ENCODE measurements at regions not wholly inside any gene's neighbourhood (a gene's known extent, or its start where the extent isn't known, plus 50 kb on each side); places are given as distances from the start of the nearest gene placed in this dataset.

DNA sequence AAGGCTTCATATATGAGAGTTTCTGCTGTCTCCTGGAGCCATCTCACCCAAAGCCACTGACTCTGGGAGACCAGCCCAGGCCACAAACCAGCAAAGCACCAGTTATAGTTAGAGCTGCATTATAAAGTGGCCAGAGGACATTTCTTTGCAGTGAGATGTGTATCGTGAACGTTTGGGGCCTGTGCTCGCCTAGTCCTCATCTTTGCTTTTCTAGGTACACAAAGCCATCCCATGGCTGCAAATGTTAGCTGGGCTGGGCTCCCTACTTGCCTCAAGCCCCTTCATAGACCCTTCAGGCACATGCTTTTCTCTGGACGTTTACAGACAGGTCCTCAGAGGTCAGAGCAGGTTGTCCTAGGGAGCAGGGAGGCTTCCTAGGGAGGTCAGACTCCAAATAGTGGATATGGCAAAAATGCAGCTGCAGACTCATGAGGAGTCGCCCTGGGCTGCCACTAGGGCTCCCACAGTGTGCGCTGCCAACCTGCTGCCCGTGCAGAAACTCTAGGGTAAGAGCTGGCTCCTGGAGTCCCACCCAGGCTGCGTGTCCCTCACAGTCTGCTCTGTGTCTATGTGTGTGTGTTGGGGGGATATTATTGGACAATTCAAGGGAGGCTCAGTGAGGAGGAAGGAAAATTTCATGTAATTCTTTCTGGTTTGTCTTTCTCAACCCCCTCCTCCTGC, 141.0 kb downstream of the RPIA start:
- DNase-seq (ENCODE audit: low spot score in 2 of 2) (no peak), FAIRE-seq (no peak)

DNA sequence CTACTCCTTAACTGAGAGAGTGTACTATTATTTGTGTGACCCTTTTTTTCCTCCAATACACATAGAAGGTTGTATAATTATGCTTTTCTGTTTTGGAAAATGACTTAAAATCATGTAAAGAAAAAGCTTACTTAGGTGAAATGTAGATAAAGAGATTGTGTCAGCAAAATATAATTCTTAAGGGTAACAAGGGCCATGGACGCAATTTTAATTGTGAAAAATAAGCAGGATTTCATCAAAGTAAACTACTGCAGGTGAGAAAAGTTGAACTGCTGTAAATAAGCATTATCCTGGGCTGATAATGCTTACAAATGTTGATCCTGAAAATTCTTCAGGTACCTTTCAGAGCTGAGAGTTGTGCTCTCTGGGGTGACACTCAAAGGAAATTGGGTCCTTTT, 141.5 kb downstream of the RPIA start:
- FAIRE-seq = no peak
- DNase-seq (ENCODE audit: low spot score in 2 of 2) = no peak

DNA sequence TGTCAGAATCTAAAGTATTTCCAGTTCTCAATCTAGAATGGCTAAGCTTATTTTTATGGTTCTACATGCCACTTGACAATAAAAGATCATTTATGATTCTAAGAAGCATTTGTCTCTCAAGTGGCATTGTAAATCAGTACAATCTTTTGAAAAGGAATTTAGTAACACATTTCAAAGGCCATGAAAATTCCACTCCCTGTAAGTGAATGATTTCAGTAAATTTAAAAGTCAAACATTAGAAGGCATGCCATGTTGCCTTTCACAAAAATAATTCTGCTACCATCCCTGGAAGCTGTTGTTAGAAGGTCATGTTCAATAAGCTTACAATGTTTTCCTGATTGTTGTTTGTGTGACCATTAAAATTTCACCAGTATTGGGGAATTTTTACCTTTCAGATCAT, 142.9 kb downstream of the RPIA start:
- DNase-seq (ENCODE audit: low spot score in 2 of 2) (no peak), FAIRE-seq (no peak)

DNA sequence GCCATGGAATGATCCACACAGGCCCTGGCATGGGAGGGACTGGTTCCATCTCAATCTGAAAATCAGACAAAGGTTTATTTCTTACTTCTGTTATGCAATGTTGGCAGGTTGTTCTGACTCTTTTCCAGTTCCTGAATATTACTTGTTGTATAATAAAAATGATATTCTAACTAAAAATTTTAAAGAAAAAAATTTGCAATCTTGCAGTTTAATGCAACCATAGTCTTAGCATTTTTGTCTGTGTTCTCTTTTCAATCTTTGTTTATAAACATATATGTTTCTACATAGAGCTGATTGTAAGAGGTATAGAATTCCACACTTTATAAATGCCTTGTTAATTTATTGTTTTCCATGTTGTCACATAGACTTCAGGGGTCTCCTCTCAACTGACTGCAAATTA, 143.4 kb downstream of the RPIA start:
- DNase-seq (ENCODE audit: low spot score in 2 of 2) = no peak
- FAIRE-seq = no peak

DNA sequence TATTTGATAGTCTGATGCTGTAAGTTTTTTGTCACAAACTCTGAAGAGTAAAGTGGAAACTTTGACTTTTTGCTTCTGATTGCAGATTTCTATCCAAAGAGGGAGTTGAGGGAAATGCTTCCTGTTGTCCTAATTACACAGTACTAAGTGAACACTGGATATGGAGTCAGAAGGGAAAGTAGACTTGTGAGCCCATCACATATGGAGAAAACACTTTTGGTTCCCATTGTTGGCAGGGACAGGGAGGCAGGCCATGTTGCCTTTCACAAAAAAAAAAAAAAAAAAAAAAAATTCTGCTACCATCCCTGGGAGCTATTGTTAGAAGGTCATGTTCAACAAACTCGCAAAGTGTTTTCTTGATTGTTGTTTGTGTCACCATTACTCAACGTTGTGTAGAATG, 144.3 kb downstream of the RPIA start:
- no peak for FAIRE-seq
- no peak for DNase-seq (ENCODE audit: low spot score in 2 of 2)

DNA sequence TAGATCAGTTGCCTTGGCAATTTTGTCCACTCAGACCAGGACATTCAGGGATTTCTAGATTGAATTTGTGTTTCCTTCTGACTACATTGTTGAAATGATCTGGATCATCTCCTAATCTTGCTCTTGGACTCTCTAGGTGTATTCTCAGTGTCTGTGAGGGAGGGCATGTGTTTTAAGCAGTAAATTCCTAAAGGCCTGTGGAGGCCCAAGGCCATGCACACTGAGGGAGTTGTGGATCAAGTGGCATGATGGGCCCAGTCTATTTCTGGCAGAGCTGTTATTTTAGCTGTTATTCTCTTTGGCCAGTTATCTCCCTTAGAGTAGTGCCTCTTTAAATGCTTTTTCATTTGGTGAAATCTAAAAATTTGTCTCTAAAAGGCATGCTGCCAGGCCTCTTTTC, 144.9 kb downstream of the RPIA start:
- DNase-seq (ENCODE audit: low spot score in 2 of 2) (no peak), FAIRE-seq (no peak)

DNA sequence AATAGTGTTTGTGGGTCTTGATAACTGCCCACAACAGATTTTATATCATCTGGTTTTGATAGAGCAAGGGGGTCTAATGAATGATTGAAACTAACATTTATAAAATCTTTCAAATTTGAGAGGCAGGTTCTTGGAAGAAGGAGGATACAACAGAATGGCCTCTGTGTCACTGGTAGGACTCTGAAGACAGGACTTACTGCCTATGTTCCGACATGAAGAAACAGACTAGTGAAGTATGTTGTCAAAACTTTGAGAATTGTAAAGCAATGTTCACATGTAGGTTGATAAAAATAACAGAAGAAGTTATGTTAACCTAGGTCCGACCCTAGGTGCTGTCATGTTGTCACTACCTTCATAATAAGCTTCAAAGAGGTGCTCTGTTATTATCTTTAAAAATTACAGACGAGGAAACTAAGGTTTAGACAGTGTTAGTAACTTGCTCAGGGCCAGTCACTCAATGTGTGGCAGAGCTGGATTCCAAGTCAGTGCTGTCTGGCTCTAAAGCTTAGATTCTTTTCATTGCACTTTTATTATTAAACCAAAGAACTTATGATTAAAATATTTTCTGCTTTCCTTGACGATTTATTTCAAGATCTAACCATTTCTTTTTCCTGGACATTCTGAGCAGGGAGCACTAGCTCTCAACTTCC, 146.2 kb downstream of the RPIA start:
- DNase-seq (ENCODE audit: low spot score in 2 of 2) = no peak
- no peak for FAIRE-seq

DNA sequence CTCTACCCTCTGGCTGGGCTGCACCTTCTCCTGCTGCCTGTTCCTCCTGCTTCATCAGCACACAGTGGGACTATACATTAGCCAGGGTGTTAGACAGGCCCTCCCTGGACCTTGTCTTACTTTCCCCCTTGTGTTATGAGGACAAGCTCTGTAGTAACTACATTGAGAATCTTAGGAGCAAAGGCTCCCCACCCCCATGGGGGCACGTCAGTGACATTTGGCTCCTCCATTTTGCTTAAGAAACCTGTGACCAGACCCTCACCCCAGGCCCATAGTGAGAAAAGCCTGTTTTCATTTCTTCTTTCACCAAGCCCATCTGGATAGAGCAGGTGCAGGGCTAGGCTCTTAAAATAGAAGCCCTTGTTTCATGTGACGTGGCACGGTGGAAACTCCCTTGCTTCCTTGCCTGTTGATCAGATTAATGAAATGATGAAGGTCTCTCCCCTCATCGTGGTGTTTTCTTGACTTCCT, 146.7 kb downstream of the RPIA start:
- FAIRE-seq (no peak), DNase-seq (ENCODE audit: low spot score in 2 of 2) (no peak)

DNA sequence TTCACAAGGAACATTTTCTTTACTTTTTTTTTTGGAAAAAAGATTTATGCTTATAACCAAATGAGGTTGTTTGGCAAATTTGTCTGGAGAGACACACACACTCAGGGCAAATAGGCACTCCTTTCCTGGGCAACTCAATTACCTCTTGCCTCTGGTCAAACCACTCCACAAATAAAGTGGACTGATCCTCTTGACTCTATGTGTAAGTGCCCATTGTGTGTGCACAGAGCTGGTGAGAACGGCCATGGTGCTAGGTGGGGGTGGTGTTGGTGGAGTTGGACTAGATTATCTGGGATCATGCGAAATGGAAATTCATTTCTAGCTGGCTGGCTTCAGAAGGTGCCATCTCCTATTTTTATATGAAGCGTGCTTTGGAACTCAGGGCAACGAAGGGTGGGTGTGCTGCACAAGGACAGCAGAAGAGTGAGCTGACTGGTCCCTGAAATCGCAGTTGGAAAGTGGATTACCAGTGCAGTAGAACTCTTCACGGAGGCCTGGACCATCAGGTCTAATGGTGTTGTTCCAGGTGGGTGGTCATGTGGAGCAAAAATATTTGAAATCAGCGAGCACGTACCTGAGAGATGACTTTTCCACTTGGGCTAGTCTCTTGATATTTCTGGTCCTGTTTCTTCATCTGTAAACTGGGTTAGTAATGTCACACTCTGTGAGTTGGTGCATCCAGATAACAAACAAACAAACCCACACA, 149.9 kb downstream of the RPIA start:
- FAIRE-seq = no peak
- DNase-seq (ENCODE audit: low spot score in 2 of 2) = no peak

DNA sequence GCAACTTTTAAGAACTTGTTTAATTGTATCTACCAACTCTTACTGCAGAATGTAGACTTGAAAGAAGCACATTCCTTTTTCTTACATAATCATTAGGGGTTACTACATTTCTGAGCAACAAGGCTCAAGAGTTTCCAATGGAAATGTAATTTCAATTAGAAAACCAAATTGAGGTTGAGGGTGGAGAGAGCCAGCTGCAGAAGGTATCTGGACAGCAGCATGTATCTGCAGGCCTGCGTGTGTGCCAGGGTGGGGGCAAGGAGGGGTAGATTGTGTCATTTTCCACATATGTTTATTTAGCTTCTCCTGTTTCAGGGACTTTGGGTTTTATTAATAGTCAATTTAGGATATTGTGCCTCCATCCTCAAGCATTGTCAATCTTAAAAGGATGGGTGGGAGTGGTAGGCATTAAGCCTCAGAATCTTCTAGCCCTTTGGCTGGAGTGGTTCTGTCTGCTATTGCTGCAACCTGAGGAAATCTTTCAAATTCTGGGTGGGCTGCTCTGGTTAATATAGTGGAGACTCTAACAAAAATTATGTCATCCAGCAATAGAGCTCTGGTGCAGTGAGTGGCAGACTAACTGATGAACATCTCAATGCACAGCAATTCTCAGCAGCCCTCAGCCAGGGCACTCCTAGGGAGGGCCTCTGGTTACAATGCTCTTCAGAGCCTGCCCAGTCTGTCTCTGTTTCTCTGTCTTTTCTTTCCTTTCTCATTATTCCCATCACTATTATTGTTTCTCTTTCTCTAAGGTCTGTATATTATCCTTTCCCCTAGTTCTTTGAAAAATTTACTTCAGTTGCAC, 151.4 kb downstream of the RPIA start:
- no peak for FAIRE-seq

DNA sequence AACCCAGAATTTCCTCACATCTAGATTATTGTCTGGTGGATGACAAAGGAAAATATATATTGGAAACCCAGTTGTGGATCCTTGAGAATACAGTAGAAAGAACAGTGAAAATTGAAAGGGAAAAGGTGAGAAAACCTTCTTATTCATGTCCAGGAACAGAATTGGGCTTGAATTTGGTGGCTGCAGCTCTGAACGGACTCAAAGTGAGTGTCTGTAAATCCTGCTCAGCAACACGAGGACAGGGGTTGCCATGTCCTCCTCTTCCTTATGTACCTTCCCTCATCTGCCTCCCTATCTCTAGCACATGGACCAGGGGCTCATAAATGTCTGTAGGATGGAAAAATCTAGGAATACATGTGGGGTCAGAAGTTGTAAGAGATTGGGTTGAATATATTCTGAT, 152.2 kb downstream of the RPIA start:
- FAIRE-seq (no peak), DNase-seq (ENCODE audit: low spot score in 2 of 2) (no peak)

More for the DNA sequence above, 151.4 kb downstream of the RPIA start:
- DNase-seq (ENCODE audit: low spot score in 2 of 2) = no peak

DNA sequence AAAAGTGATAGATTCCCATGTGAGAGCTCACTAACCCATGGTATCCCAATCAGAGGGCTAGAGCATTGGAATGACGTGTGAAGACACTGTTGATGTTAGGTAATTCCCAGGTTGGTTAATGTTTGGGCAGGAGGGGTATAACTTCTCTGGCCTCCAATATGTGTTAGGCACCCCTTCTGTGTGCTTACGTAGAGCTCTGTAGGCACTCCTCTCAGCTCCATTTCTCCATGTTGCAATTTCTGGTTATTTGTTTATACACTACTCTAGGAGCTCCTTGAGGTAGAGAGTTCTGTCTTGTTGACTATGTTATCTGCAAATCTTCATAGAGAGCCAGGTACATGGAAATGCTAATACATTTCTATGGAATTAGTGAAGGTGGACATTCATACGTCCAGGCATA, 153.5 kb downstream of the RPIA start:
- FAIRE-seq (no peak), DNase-seq (ENCODE audit: low spot score in 2 of 2) (no peak)

DNA sequence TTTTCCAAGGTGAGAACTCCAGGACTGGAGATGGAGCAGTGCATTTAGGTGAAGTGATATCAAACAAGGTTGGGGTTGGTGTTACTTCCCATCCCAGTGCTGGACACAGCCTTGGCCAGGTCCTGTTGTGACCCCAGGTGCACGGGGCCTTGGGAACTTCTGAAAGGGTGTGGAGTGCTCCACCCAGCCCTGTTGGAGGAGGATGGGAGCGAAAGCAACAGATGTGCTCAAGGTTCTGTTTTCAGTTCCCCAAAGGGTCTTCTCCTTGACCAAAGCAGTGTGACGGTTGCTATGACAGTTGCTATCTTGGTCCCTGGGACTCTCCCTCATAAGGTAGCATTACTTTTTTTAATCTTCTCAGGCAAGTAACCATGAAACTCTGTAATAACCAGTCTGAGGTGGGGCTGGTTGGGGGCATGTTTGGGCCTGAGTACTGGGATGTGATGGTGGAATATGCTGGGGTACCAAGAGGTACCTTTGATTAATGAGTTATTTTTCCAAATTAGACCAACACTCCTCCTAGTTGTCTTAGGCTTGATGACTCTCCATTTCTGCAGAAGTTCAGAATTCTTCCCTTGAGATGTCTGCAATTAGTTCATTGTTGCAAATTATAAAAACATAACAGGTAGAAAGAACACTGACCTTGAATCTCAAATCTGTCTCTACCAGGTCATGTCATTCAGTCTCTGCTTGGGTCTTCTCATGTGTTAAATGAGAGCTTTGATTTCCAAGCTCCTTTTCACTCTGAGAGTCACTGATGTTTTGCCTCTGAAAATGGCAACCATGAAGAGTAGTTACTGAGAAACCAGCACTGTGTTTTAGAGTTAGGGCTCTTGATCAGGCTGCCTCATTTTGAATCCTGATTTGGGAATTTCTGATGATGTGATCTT, 154.5 kb downstream of the RPIA start:
- FAIRE-seq (no peak), DNase-seq (ENCODE audit: low spot score in 2 of 2) (no peak)

DNA sequence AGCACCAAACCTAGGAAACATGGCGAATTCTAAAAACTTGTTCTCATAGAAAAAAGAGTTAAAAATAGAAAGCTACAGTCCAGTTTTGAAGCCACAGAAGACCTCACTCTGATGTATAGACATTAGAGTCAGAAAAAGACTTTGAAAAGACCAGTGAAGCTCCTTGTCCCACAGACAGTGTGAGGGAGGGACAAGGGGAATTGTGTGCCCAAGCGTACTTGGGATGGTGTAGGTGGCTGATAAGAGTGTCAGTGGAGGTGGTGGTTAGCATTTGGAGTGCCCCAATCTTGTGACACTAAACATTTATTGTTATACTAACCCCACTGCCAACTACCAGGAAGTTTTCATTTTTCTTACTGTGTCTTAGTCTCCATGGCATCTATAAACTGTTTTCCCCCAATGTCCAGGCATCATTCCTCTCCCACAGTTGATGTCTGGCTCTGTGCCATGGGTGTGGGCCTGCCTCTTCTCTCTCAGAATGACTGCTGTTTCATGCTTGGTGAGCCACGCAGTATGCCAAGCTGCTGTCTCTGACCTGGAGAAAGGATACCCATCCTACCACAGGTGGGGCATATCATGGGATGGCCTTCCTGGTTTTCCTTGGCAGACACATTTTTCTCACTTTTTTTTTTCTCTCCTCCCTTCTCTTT, 161.4 kb downstream of the RPIA start:
- FAIRE-seq (no peak), DNase-seq (ENCODE audit: low spot score in 2 of 2) (no peak)

DNA sequence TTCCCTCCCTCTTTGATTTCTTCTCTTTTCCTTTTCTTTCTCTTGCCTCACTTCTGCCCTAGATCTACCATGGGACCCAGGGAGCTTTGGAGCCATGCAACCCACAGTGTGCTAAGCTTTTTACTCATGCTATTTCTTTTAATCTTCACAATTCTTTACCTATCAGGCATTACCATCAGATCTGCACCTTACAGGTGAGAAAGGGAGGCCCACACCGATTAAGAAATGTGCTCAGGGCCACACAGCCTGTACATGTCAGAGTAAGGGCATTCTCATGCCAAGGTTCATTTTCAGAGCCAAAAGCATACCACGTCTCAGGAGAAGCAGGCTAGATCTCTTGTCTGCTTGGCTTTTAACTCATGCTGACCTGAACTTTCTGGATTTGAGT, 161.9 kb downstream of the RPIA start:
- FAIRE-seq (no peak), DNase-seq (ENCODE audit: low spot score in 2 of 2) (no peak)

DNA sequence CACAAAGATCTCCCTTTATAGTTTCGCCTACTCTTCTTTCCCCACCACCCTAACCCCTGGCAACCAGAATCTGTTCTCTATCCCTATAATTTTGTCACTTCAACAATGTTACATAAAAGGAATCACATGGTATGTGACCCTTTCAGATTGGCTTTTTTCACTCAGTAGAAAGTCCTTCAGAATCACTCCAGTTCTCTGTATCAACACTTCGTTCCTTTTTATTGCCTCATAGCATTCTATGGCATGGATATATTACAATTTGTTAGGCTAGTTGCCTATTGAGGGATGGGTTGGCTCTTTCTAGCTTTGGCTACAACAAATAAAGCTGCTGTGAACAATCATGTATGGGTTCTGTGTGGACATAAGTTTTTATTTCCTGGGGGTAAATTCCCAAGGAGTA, 163.1 kb downstream of the RPIA start:
- FAIRE-seq = no peak
- no peak for DNase-seq (ENCODE audit: low spot score in 2 of 2)

DNA sequence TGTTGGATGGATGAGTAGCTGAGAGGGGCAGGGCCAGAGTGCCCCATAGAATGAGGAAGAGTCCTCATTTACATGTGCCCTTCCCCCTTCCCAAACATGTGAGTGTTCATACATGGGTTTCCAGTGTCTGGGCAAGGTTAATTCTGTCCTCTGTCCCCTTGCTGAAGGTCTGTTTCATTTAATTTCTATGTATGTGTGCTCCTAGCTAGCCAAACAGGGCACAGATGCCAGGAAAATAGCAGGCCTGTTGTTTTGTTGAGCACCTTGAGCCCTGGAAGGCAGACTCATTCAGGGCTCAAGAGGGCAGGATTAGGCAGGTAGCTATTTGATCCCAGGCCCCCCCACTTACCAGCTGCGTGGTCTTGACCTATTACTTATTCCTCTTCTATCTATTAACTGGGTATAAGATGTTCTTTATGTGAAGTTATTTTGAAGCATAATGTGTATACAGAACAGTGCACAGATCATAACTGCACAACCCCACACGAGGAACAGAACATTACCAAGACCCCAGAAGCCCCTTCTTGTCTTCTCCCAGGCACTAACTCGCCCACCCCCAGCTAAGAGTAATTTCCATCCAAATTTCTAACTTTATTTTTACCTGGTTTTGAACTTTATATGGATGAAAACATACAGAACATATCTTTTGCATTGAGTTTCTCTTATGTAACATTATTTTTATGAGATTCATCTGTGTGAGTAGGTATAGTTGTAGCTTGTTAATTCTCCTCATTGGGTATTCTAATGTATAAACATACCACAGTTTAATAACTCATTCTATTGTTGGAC, 164.3 kb downstream of the RPIA start:
- DNase-seq (ENCODE audit: low spot score in 2 of 2) = no peak
- no peak for FAIRE-seq

DNA sequence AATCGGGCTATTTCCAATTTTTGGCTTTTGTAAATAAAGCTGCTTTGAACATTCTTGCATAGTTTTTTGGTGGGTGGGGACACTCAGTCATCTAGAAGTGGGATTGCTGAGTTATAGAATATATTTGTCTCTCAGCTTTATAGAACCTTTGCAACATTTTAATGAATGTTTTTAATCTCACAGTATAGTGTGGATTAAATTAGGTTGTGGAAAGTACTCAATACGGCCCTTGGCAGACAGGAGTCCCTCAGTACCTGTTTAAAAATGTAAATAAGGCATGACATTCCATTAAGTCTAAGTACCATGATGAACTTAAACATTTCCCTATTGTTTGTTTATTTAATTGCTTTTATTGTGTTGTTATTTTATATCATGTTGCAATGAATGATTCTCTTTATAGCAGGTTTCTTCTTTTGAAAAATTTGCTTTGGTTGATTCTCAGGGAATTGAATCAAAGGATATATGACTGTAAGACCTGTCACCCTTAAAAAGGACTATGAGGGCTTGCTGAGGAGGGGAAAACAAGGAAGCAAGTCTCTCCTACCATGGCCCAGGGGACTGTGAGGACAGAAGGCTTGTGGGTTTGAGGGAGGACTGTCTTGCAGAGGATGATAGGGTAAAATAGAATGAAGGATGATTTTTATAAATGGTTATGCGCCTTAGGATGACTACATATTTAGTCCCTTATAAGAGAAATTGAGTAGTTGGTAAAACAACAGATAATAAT, 165.1 kb downstream of the RPIA start:
- FAIRE-seq (no peak), DNase-seq (ENCODE audit: low spot score in 2 of 2) (no peak)
